H1 (cell line): ENCODE measurements at regions not wholly inside any gene's neighbourhood (a gene's known extent, or its start where the extent isn't known, plus 50 kb on each side); places are given as distances from the start of the nearest gene placed in this dataset.

ENCODE experiments used
- CTCF ChIA-PET: fragments of 300-600 bp; sonication (Branson Sonifier 250); formaldehyde crosslinking; loops from one replicate; lab custom pipeline; 2021; ENCODE audit not compliant: partially characterized antibody; lab: Charles Lee
- POLR2A ChIA-PET: fragments of 300-600 bp; sonication (Branson Sonifier 250); formaldehyde crosslinking; loops from one replicate; lab custom pipeline; 2021; ENCODE audit warnings: inconsistent platforms; ENCODE audit not compliant: partially characterized antibody; lab: Charles Lee
- DNase-seq, 2 experiments: peaks; one replicate each; pipeline versions ENCODE4 v3.0.0 to v3.0.0-alpha.2; 2010 to 2022; ENCODE audit warnings: low spot score in 2 of 2, low read depth in 1 of 2, mixed read lengths in 1 of 2
- FAIRE-seq: peaks from 2 replicates; lab custom pipeline; 2011; peaks lifted over from hg19 to GRCh38; lab: Jason Lieb, UNC
- H2AFZ ChIP-seq: 2 replicates; pipeline ENCODE4 v1.8.1; 2012; ENCODE audit warnings: low read length, inconsistent platforms
- H2AK5ac ChIP-seq: 2 replicates; pipeline ENCODE4 v1.6.1; 2013; ENCODE audit warnings: low read depth, low read length
- H2BK120ac ChIP-seq: replicated peaks from 2 replicates; pipeline ENCODE3; 2013; ENCODE audit warnings: low read depth, low read length, inconsistent platforms
- H2BK12ac ChIP-seq: 2 replicates; pipeline ENCODE4 v1.6.1; 2013; ENCODE audit warnings: low read depth, low read length
- H2BK15ac ChIP-seq: 2 replicates; pipeline ENCODE4 v1.6.1; 2013; ENCODE audit warnings: low read length
- H2BK20ac ChIP-seq: 2 replicates; pipeline ENCODE4 v1.6.1; 2013; ENCODE audit warnings: low read length
- H2BK5ac ChIP-seq: 2 replicates; pipeline ENCODE4 v1.6.1; 2013; ENCODE audit warnings: low read depth, low read length
- H3K14ac ChIP-seq: 2 replicates; pipeline ENCODE4 v1.6.1; 2013; ENCODE audit warnings: inconsistent platforms; ENCODE audit not compliant: insufficient read length
- H3K18ac ChIP-seq: 2 replicates; pipeline ENCODE4 v1.6.1; 2013; ENCODE audit warnings: low read length; ENCODE audit errors: extremely low read depth
- H3K23ac ChIP-seq: 2 replicates; pipeline ENCODE4 v1.6.1; 2013; ENCODE audit warnings: inconsistent platforms; ENCODE audit not compliant: insufficient read length
- H3K23me2 ChIP-seq: 2 replicates; pipeline ENCODE4 v1.6.1; 2013; ENCODE audit warnings: low read depth, low read length
- H3K27ac ChIP-seq: 2 replicates; pipeline ENCODE4 v1.6.1; 2011; ENCODE audit warnings: low read depth, low read length, inconsistent platforms
- H3K27me3 ChIP-seq, 4 experiments: replicated peaks in 1 of 4; 1 replicate in 1 of 4; 2 replicates in 3 of 4; pipeline versions ENCODE4 v1.6.1 to v1.8.1; 2011 to 2013; ENCODE audit warnings: low read length in 3 of 4, mild to moderate bottlenecking in 3 of 4, inconsistent platforms in 2 of 4, mixed read lengths in 2 of 4, moderate library complexity in 1 of 4; ENCODE audit not compliant: control insufficient read depth in 3 of 4, insufficient read depth in 3 of 4; ENCODE audit errors: extremely low read depth in 1 of 4
- H3K36me3 ChIP-seq, 4 experiments: 2 replicates each; pipeline versions ENCODE4 v1.6.1 to v1.8.1; 2011 to 2013; ENCODE audit warnings: mild to moderate bottlenecking in 4 of 4, low read length in 3 of 4, moderate library complexity in 2 of 4, control low read depth in 1 of 4, inconsistent platforms in 1 of 4; ENCODE audit not compliant: insufficient read depth in 4 of 4, control insufficient read depth in 2 of 4
- H3K4ac ChIP-seq: replicated peaks from 2 replicates; pipeline ENCODE3; 2013; ENCODE audit warnings: low read length, low read depth, mixed read lengths, inconsistent platforms; ENCODE audit not compliant: insufficient read length
- H3K4me1 ChIP-seq, 4 experiments: replicated peaks in 1 of 4; 1 replicate in 1 of 4; 2 replicates in 3 of 4; pipeline versions ENCODE4 v1.6.1 to v1.8.1; 2011 to 2013; ENCODE audit warnings: low read length in 3 of 4, inconsistent platforms in 2 of 4, mixed read lengths in 1 of 4; ENCODE audit not compliant: insufficient read depth in 4 of 4, control insufficient read depth in 3 of 4
- H3K4me2 ChIP-seq, 2 experiments: 2 replicates each; pipeline versions ENCODE4 v1.6.1 to v1.8.1; 2011 to 2013; ENCODE audit warnings: low read depth in 2 of 2, low read length in 2 of 2, control low read depth in 1 of 2, inconsistent platforms in 1 of 2, mild to moderate bottlenecking in 1 of 2; ENCODE audit not compliant: insufficient read depth in 1 of 2
- H3K4me3 ChIP-seq, 4 experiments: fragments of 200-600, 300-600 bp in 1 of 4; sonication (generic), shearing (Covaris generic), sonication (Bioruptor Twin) in 1 of 4; 2 replicates each; pipeline versions ENCODE4 v1.5.1 to v1.8.1; 2011 to 2016; ENCODE audit warnings: low read length in 4 of 4, low read depth in 3 of 4, control low read depth in 2 of 4, inconsistent platforms in 2 of 4, mild to moderate bottlenecking in 2 of 4, mixed read lengths in 1 of 4, moderate library complexity in 1 of 4; ENCODE audit not compliant: insufficient read depth in 2 of 4; ENCODE audit errors: extremely low read depth in 1 of 4
- H3K56ac ChIP-seq: replicated peaks from 2 replicates; pipeline ENCODE3; 2013; ENCODE audit warnings: low read depth, mild to moderate bottlenecking, mixed read lengths, low read length, inconsistent platforms; ENCODE audit not compliant: insufficient read length
- H3K79me1 ChIP-seq: 2 replicates; pipeline ENCODE4 v1.6.1; 2013; ENCODE audit warnings: low read depth, low read length, control low read depth
- H3K79me2 ChIP-seq, 2 experiments: 2 replicates each; pipeline versions ENCODE4 v1.6.1 to v1.8.1; 2012 to 2013; ENCODE audit warnings: low read length in 2 of 2, mild to moderate bottlenecking in 2 of 2, inconsistent platforms in 1 of 2; ENCODE audit not compliant: insufficient read depth in 2 of 2, control insufficient read depth in 1 of 2
- H3K9ac ChIP-seq, 4 experiments: replicated peaks in 1 of 4; 1 replicate in 1 of 4; 2 replicates in 3 of 4; pipeline versions ENCODE4 v1.6.1 to v1.8.1; 2011 to 2013; ENCODE audit warnings: low read depth in 3 of 4, low read length in 3 of 4, control low read depth in 2 of 4, mild to moderate bottlenecking in 2 of 4, moderate library complexity in 2 of 4, inconsistent platforms in 1 of 4; ENCODE audit errors: extremely low read depth in 1 of 4
- H3K9me3 ChIP-seq, 2 experiments: 2 replicates each; pipeline versions ENCODE4 v1.6.1 to v1.8.1; 2012 to 2013; ENCODE audit warnings: mild to moderate bottlenecking in 2 of 2, moderate library complexity in 2 of 2, control low read depth in 1 of 2, inconsistent platforms in 1 of 2, low read depth in 1 of 2, low read length in 1 of 2, mixed read lengths in 1 of 2; ENCODE audit not compliant: insufficient read depth in 2 of 2
- H4K20me1 ChIP-seq, 2 experiments: replicated peaks in 1 of 2; 2 replicates each; pipeline versions ENCODE3 to v1.8.1; 2011 to 2013; ENCODE audit warnings: inconsistent platforms in 2 of 2, low read length in 2 of 2, mild to moderate bottlenecking in 1 of 2; ENCODE audit not compliant: insufficient read depth in 2 of 2, control insufficient read depth in 1 of 2
- H4K5ac ChIP-seq: 2 replicates; pipeline ENCODE4 v1.6.1; 2013; ENCODE audit warnings: low read length, low read depth, mixed read lengths, inconsistent platforms; ENCODE audit not compliant: insufficient read length
- H4K8ac ChIP-seq: 2 replicates; pipeline ENCODE4 v1.8.0; 2013; ENCODE audit warnings: mild to moderate bottlenecking, moderate library complexity, low read length, inconsistent platforms; ENCODE audit not compliant: insufficient read depth; ENCODE audit errors: extremely low read depth
- H4K91ac ChIP-seq: replicated peaks from 2 replicates; pipeline ENCODE3; 2013; ENCODE audit warnings: low read length, mixed read lengths, inconsistent platforms; ENCODE audit not compliant: insufficient read length
- CHD2 ChIP-seq: IDR thresholded peaks from 2 replicates; pipeline ENCODE4 v1.6.1; 2012; ENCODE audit warnings: low read length, improper control_type of control experiment
- TAF1 ChIP-seq: IDR thresholded peaks from 2 replicates; pipeline ENCODE4 v1.6.1; 2011; ENCODE audit warnings: mild to moderate bottlenecking, low read depth, low read length
- TCF12 ChIP-seq: IDR thresholded peaks from 2 replicates; pipeline ENCODE4 v1.6.1; 2011; ENCODE audit warnings: low read depth, mild to moderate bottlenecking, low read length
- WGBS, 2 experiments: shearing (Covaris generic) in 1 of 2; methylation state at CpG; one replicate each; pipeline versions ENCODE4 v1.1.6 to v1.1.7; 2013 to 2015; ENCODE audit warnings: low lambda C conversion rate in 2 of 2, mixed read lengths in 2 of 2, inconsistent platforms in 1 of 2, low coverage in 1 of 2, missing lambda C conversion rate in 1 of 2; ENCODE audit not compliant: insufficient replicate concordance in 2 of 2, insufficient coverage in 1 of 2, insufficient read length in 1 of 2; ENCODE audit errors: extremely low coverage in 1 of 2, missing lambda C conversion rate in 1 of 2; 5-methylcytosine and 5-hydroxymethylcytosine counted together
- TF ChIP-seq, protein P1 (sequence below), 3 experiments: IDR thresholded peaks; 1 replicate in 2 of 3; 2 replicates in 1 of 3; pipeline versions ENCODE4 v1.5.1 to v1.6.1; 2011; ENCODE audit warnings: low read length in 3 of 3, mild to moderate bottlenecking in 3 of 3, inconsistent platforms in 2 of 3, low read depth in 1 of 3, moderate library complexity in 1 of 3; ENCODE audit not compliant: insufficient read depth in 1 of 3; ENCODE audit errors: control extremely low read depth in 1 of 3

- Histone ChIP-seq H2BK120ac (no peak overlapping the region), H3K4me2 (no peak overlapping the region), H4K5ac (no peak overlapping the region), H2BK5ac (no peak overlapping the region), H3K23me2 (no peaks in the 10 kb centered on the region), H2AFZ (no peak overlapping the region; the same call in 1 of the 2 replicates), H2BK20ac (no peak overlapping the region), H3K4me1 (peaks cover 0 to 6% (median 1%) of the 10 kb centered on the region in 4 experiments; a peak in 3 of 7 replicates), H3K9ac (no peak overlapping the region), H4K91ac (no peak overlapping the region), H3K18ac (no peak overlapping the region), H3K27ac (no peak overlapping the region), H3K56ac (no peak overlapping the region), H3K4me3 (no peak overlapping the region), H3K4ac (no peak overlapping the region), H3K36me3 (no peaks in the 10 kb centered on the region), H4K20me1 (no peaks in the 10 kb centered on the region), H4K8ac (no peak overlapping the region), H3K23ac (no peak overlapping the region), H2AK5ac (no peak overlapping the region)
- 83% methylated on average over 2 of the region's 2 CpGs; no CpG with 5 or more reads in 1 of the 2 experiments for WGBS, 2 experiments
- DNase-seq = no peak
- TF ChIP-seq TAF1 = no peak
- TF ChIP-seq, protein P1, sequence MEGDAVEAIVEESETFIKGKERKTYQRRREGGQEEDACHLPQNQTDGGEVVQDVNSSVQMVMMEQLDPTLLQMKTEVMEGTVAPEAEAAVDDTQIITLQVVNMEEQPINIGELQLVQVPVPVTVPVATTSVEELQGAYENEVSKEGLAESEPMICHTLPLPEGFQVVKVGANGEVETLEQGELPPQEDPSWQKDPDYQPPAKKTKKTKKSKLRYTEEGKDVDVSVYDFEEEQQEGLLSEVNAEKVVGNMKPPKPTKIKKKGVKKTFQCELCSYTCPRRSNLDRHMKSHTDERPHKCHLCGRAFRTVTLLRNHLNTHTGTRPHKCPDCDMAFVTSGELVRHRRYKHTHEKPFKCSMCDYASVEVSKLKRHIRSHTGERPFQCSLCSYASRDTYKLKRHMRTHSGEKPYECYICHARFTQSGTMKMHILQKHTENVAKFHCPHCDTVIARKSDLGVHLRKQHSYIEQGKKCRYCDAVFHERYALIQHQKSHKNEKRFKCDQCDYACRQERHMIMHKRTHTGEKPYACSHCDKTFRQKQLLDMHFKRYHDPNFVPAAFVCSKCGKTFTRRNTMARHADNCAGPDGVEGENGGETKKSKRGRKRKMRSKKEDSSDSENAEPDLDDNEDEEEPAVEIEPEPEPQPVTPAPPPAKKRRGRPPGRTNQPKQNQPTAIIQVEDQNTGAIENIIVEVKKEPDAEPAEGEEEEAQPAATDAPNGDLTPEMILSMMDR (IDR thresholded peaks at IDR 0.05; ENCODE audit: control extremely low read depth in 1 of 3, insufficient read depth in 1 of 3, low read depth in 1 of 3, low read length in 3 of 3) = no peak
- no peak for TF ChIP-seq CHD2
- TF ChIP-seq TCF12 = no peak
- TF ChIP-seq, all 59 proteins: peak for 0
- H3K27me3 ChIP-seq = no peaks in the 10 kb centered on the region
- no peak overlapping the region for H3K14ac ChIP-seq
- no peak overlapping the region for H2BK12ac ChIP-seq
- FAIRE-seq = no peak
- no peaks in the 10 kb centered on the region for H3K79me1 ChIP-seq
- H2BK15ac ChIP-seq = no peak overlapping the region
- H3K79me2 ChIP-seq = no peaks in the 10 kb centered on the region
- H3K9me3 ChIP-seq = no peaks in the 10 kb centered on the region
- CTCF ChIA-PET = interaction anchor here (0.6 to 1.1 kb wide), 2 partner anchors 76 to 245 kb away, joined by 3 read pairs; no protein-coding TSS in a partner anchor
- POLR2A ChIA-PET = no interaction called here
Observed at GRCh38 chr1:168881656-168882260, 152.8 kb upstream of the DPT start.
